ENCODE measurements at regions not wholly inside any gene's neighbourhood (a gene's known extent, or its start where the extent isn't known, plus 50 kb on each side); places are given as distances from the start of the nearest gene placed in this dataset.

DNA sequence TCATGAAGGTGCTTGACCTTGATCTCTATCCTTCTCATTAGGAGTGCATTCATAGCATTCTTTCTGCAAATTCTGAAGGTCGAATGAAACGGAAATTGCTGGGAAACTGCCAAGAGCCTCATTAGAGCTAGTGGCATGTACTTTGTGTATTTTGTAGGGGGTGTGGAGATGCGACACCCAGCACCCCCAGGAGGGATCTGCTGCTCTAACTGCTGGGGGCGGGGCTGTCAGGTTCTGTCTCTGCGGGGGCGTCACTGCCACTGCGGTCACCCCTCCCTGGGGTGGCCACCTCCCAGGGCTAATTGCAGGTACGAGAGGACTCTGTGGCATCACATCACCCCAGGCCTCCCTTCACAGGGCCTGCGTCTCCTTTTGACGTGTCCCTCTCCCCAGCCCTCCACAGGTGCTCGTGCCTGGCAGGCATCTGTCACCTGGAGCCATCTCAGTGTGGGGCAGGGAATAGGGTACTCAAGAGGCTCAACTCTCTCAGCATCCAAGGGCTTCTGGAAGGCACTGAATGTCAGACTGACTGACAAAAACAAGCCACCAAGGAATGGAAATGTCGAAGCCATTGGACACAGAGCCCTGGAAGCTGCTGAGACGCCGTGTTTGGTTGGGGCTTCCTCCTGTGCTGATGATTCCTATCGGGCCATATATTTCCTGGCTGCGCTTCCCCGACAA lies 151.1 kb downstream of the ACTR3B start:
- dilution Hi-C loops (cut with HindIII; ENCODE audit: low sequenced_read_pairs, unreplicated experiment) (no loop called here), in situ Hi-C loops (cut with MboI; ENCODE audit: low sequenced_read_pairs) (no loop called here), intact Hi-C loops (cut with micrococcal nuclease) (no loop called here)
- Histone ChIP-seq H2AK9ac (replicated peaks; ENCODE audit: low read depth, low read length, poor library complexity) (no peak overlapping the region), H2BK5ac (ENCODE audit: low read depth, low read length, poor library complexity, severe bottlenecking) (no peak overlapping the region), H4K91ac (ENCODE audit: insufficient read depth, low read depth, low read length) (no peak overlapping the region), H3K14ac (replicated peaks; ENCODE audit: low read depth, low read length) (no peak overlapping the region), H2BK20ac (ENCODE audit: low read depth, low read length) (no peak overlapping the region), H4K20me1 (ENCODE audit: insufficient read depth, low read length) (no peaks in the 10 kb centered on the region), H3K27me3 (ENCODE audit: control insufficient read depth, insufficient read depth, low read length) (no peaks in the 10 kb centered on the region), H3K9me3 (ENCODE audit: control insufficient read depth, insufficient read depth, low read length) (peaks cover 9% of the 10 kb centered on the region), H4K5ac (ENCODE audit: low read depth, low read length) (no peak overlapping the region), H4K8ac (ENCODE audit: low read depth in 2 of 2, low read length in 2 of 2) (no peak overlapping the region), H3K79me1 (ENCODE audit: low read depth in 1 of 2, low read length in 2 of 2) (no peaks in the 10 kb centered on the region), H2BK120ac (ENCODE audit: low read depth, low read length) (no peak overlapping the region), H3K4me2 (ENCODE audit: low read depth, low read length) (no peak overlapping the region), H3K4me1 (ENCODE audit: control insufficient read depth, insufficient read depth, low read length) (no peaks in the 10 kb centered on the region), H3K23ac (ENCODE audit: low read depth, low read length) (no peak overlapping the region), H2BK15ac (ENCODE audit: low read depth, low read length) (no peak overlapping the region), H3K56ac (ENCODE audit: extremely low read depth, insufficient read depth, low read length) (no peak overlapping the region), H3K4ac (ENCODE audit: low read depth, low read length) (no peak overlapping the region), H3K9me1 (ENCODE audit: insufficient read depth, low read length) (no peaks in the 10 kb centered on the region), H2AFZ (replicated peaks; ENCODE audit: low read length, poor library complexity) (no peak overlapping the region), H3K36me3 (ENCODE audit: control insufficient read depth, insufficient read depth, low read length) (no peaks in the 10 kb centered on the region), H3K18ac (ENCODE audit: low read depth, low read length) (no peak overlapping the region), H3K9ac (ENCODE audit: low read depth, low read length) (no peak overlapping the region), H3K4me3 (ENCODE audit: insufficient read depth, low read depth, low read length) (no peak overlapping the region), H2AK5ac (ENCODE audit: low read depth, low read length) (no peak overlapping the region), H3K27ac (ENCODE audit: insufficient read depth, low read length) (no peak overlapping the region)
- CTCF ChIA-PET: no interaction called here
- 50% methylated on average over 2 of the region's 17 CpGs; no CpG with 5 or more reads in 1 of the 2 experiments for WGBS, 2 experiments (ENCODE audit: extremely low coverage in 2 of 2, insufficient read length in 1 of 2)
- DNase-seq (no peak), ATAC-seq (ENCODE audit: low read depth) (no peak)
- no TSS peak for BruUV-seq (replicated peaks)
- POLR2A ChIA-PET (ENCODE audit: unreplicated experiment): no interaction called here
- TF ChIP-seq, protein P1, sequence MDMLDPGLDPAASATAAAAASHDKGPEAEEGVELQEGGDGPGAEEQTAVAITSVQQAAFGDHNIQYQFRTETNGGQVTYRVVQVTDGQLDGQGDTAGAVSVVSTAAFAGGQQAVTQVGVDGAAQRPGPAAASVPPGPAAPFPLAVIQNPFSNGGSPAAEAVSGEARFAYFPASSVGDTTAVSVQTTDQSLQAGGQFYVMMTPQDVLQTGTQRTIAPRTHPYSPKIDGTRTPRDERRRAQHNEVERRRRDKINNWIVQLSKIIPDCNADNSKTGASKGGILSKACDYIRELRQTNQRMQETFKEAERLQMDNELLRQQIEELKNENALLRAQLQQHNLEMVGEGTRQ (IDR thresholded peaks at IDR 0.05; ENCODE audit: low read depth, low read length): no peak
- TF ChIP-seq RAD21 (IDR thresholded peaks at IDR 0.05; ENCODE audit: low read length) (no peak), CHD1 (IDR thresholded peaks at IDR 0.05; ENCODE audit: low read depth, low read length) (no peak), MAFK (IDR thresholded peaks at IDR 0.05; ENCODE audit: low read depth, low read length) (no peak), NFE2L2 (IDR thresholded peaks at IDR 0.05; ENCODE audit: low read depth, low read length) (no peak), CEBPB (IDR thresholded peaks at IDR 0.05; ENCODE audit: low read depth, low read length) (no peak), RFX5 (IDR thresholded peaks at IDR 0.05; ENCODE audit: low read depth, low read length) (no peak), SMC3 (IDR thresholded peaks at IDR 0.05; ENCODE audit: low read depth, low read length) (no peak)
